ENCODE measurements at regions not wholly inside any gene's neighbourhood (a gene's known extent, or its start where the extent isn't known, plus 50 kb on each side); places are given as distances from the start of the nearest gene placed in this dataset.
"Not testable (repeated sequence)": the region's sequence is repeated elsewhere in the genome, so short reads cannot be mapped to it uniquely, and the experiment has no call there.

GRCh38 chr7:84895563-84895962, 291.3 kb downstream of the SEMA3D start:
- Histone ChIP-seq H3K27me3 (ENCODE audit: control insufficient read depth in 1 of 2, insufficient read depth in 2 of 2, low read length in 2 of 2) (no peaks in the 10 kb centered on the region), H3K36me3 (ENCODE audit: control insufficient read depth in 1 of 2, insufficient read depth in 2 of 2, low read length in 2 of 2) (no peaks in the 10 kb centered on the region), H3K27ac (ENCODE audit: low read depth, low read length) (no peak overlapping the region), H3K4me3 (ENCODE audit: low read depth in 1 of 2, low read length in 2 of 2) (no peak overlapping the region), H3K9me3 (ENCODE audit: control insufficient read depth in 1 of 2, low read length in 2 of 2) (no peaks in the 10 kb centered on the region), H3K9ac (ENCODE audit: low read depth in 1 of 2, low read length in 2 of 2) (no peak overlapping the region), H3K4me1 (ENCODE audit: control insufficient read depth in 1 of 2, insufficient read depth in 2 of 2, low read length in 2 of 2) (no peaks in the 10 kb centered on the region)

GRCh38 chr7:84883570-84883969, 303.3 kb downstream of the SEMA3D start:
- not testable (repeated sequence) for H3K27me3 ChIP-seq (ENCODE audit: control insufficient read depth in 1 of 2, insufficient read depth in 2 of 2, low read length in 2 of 2); H3K4me1 ChIP-seq (ENCODE audit: control insufficient read depth in 1 of 2, insufficient read depth in 2 of 2, low read length in 2 of 2); H3K27ac ChIP-seq (ENCODE audit: low read depth, low read length); H3K9me3 ChIP-seq (ENCODE audit: control insufficient read depth in 1 of 2, low read length in 2 of 2); H3K36me3 ChIP-seq (ENCODE audit: control insufficient read depth in 1 of 2, insufficient read depth in 2 of 2, low read length in 2 of 2); H3K4me3 ChIP-seq (ENCODE audit: low read depth in 1 of 2, low read length in 2 of 2); H3K9ac ChIP-seq (ENCODE audit: low read depth in 1 of 2, low read length in 2 of 2)

GRCh38 chr7:84880326-84880997, 306.4 kb downstream of the SEMA3D start:
- not testable (repeated sequence) for H3K27ac ChIP-seq (ENCODE audit: low read depth, low read length); H3K4me3 ChIP-seq (ENCODE audit: low read depth in 1 of 2, low read length in 2 of 2); H3K4me1 ChIP-seq (ENCODE audit: control insufficient read depth in 1 of 2, insufficient read depth in 2 of 2, low read length in 2 of 2); H3K36me3 ChIP-seq (ENCODE audit: control insufficient read depth in 1 of 2, insufficient read depth in 2 of 2, low read length in 2 of 2); H3K27me3 ChIP-seq (ENCODE audit: control insufficient read depth in 1 of 2, insufficient read depth in 2 of 2, low read length in 2 of 2); H3K9me3 ChIP-seq (ENCODE audit: control insufficient read depth in 1 of 2, low read length in 2 of 2); H3K9ac ChIP-seq (ENCODE audit: low read depth in 1 of 2, low read length in 2 of 2)

- Histone ChIP-seq H3K9ac (ENCODE audit: low read depth in 1 of 2, low read length in 2 of 2) (no peak overlapping the region), H3K36me3 (ENCODE audit: control insufficient read depth in 1 of 2, insufficient read depth in 2 of 2, low read length in 2 of 2) (no peaks in the 10 kb centered on the region)
Measured at GRCh38 chr7:84879570-84880325, 307.1 kb downstream of the SEMA3D start.

GRCh38 chr7:84877943-84878570, 308.8 kb downstream of the SEMA3D start:
- H3K9me3 ChIP-seq (ENCODE audit: control insufficient read depth in 1 of 2, low read length in 2 of 2), result no peaks in the 10 kb centered on the region
- no peaks in the 10 kb centered on the region for H3K4me1 ChIP-seq (ENCODE audit: control insufficient read depth in 1 of 2, insufficient read depth in 2 of 2, low read length in 2 of 2)
- H3K9ac ChIP-seq (ENCODE audit: low read depth in 1 of 2, low read length in 2 of 2), result no peak overlapping the region
- H3K4me3 ChIP-seq (ENCODE audit: low read depth in 1 of 2, low read length in 2 of 2), result no peak overlapping the region
- H3K27me3 ChIP-seq (ENCODE audit: control insufficient read depth in 1 of 2, insufficient read depth in 2 of 2, low read length in 2 of 2), result no peaks in the 10 kb centered on the region
- H3K36me3 ChIP-seq (ENCODE audit: control insufficient read depth in 1 of 2, insufficient read depth in 2 of 2, low read length in 2 of 2), result no peaks in the 10 kb centered on the region
- H3K27ac ChIP-seq (ENCODE audit: low read depth, low read length), result no peak overlapping the region

More at GRCh38 chr7:84879570-84880325, 307.1 kb downstream of the SEMA3D start:
- no peak overlapping the region for H3K4me3 ChIP-seq (ENCODE audit: low read depth in 1 of 2, low read length in 2 of 2)
- no peaks in the 10 kb centered on the region for H3K9me3 ChIP-seq (ENCODE audit: control insufficient read depth in 1 of 2, low read length in 2 of 2)
- H3K27me3 ChIP-seq (ENCODE audit: control insufficient read depth in 1 of 2, insufficient read depth in 2 of 2, low read length in 2 of 2), result no peaks in the 10 kb centered on the region
- no peaks in the 10 kb centered on the region for H3K4me1 ChIP-seq (ENCODE audit: control insufficient read depth in 1 of 2, insufficient read depth in 2 of 2, low read length in 2 of 2)
- no peak overlapping the region for H3K27ac ChIP-seq (ENCODE audit: low read depth, low read length)

- H3K9ac ChIP-seq (ENCODE audit: low read depth in 1 of 2, low read length in 2 of 2), result no peak overlapping the region
- no peak overlapping the region for H3K4me3 ChIP-seq (ENCODE audit: low read depth in 1 of 2, low read length in 2 of 2)
- no peaks in the 10 kb centered on the region for H3K27me3 ChIP-seq (ENCODE audit: control insufficient read depth in 1 of 2, insufficient read depth in 2 of 2, low read length in 2 of 2)
- H3K4me1 ChIP-seq (ENCODE audit: control insufficient read depth in 1 of 2, insufficient read depth in 2 of 2, low read length in 2 of 2), result no peaks in the 10 kb centered on the region
- H3K9me3 ChIP-seq (ENCODE audit: control insufficient read depth in 1 of 2, low read length in 2 of 2), result no peaks in the 10 kb centered on the region
- H3K27ac ChIP-seq (ENCODE audit: low read depth, low read length), result no peak overlapping the region
- no peaks in the 10 kb centered on the region for H3K36me3 ChIP-seq (ENCODE audit: control insufficient read depth in 1 of 2, insufficient read depth in 2 of 2, low read length in 2 of 2)
Measured at GRCh38 chr7:84876061-84876821, 310.6 kb downstream of the SEMA3D start.

- no peaks in the 10 kb centered on the region for H3K4me1 ChIP-seq (ENCODE audit: control insufficient read depth in 1 of 2, insufficient read depth in 2 of 2, low read length in 2 of 2)
- H3K27me3 ChIP-seq (ENCODE audit: control insufficient read depth in 1 of 2, insufficient read depth in 2 of 2, low read length in 2 of 2), result no peaks in the 10 kb centered on the region
- H3K9me3 ChIP-seq (ENCODE audit: control insufficient read depth in 1 of 2, low read length in 2 of 2), result no peaks in the 10 kb centered on the region
- H3K4me3 ChIP-seq (ENCODE audit: low read depth in 1 of 2, low read length in 2 of 2), result no peak overlapping the region
- H3K36me3 ChIP-seq (ENCODE audit: control insufficient read depth in 1 of 2, insufficient read depth in 2 of 2, low read length in 2 of 2), result no peaks in the 10 kb centered on the region
- no peak overlapping the region for H3K27ac ChIP-seq (ENCODE audit: low read depth, low read length)
- no peak overlapping the region for H3K9ac ChIP-seq (ENCODE audit: low read depth in 1 of 2, low read length in 2 of 2)
Measured at GRCh38 chr7:84865560-84865959, 321.3 kb downstream of the SEMA3D start.

- H3K9me3 ChIP-seq (ENCODE audit: control insufficient read depth in 1 of 2, low read length in 2 of 2), result no peaks in the 10 kb centered on the region
- H3K36me3 ChIP-seq (ENCODE audit: control insufficient read depth in 1 of 2, insufficient read depth in 2 of 2, low read length in 2 of 2), result no peaks in the 10 kb centered on the region
- H3K4me3 ChIP-seq (ENCODE audit: low read depth in 1 of 2, low read length in 2 of 2), result no peak overlapping the region
- no peak overlapping the region for H3K9ac ChIP-seq (ENCODE audit: low read depth in 1 of 2, low read length in 2 of 2)
- H3K27ac ChIP-seq (ENCODE audit: low read depth, low read length), result no peak overlapping the region
- no peaks in the 10 kb centered on the region for H3K27me3 ChIP-seq (ENCODE audit: control insufficient read depth in 1 of 2, insufficient read depth in 2 of 2, low read length in 2 of 2)
- H3K4me1 ChIP-seq (ENCODE audit: control insufficient read depth in 1 of 2, insufficient read depth in 2 of 2, low read length in 2 of 2), result no peaks in the 10 kb centered on the region
Measured at GRCh38 chr7:84857336-84857735, 329.5 kb downstream of the SEMA3D start.

GRCh38 chr7:84855758-84856157, 331.1 kb downstream of the SEMA3D start:
- Histone ChIP-seq H3K9me3 (ENCODE audit: control insufficient read depth in 1 of 2, low read length in 2 of 2) (no peaks in the 10 kb centered on the region), H3K27me3 (ENCODE audit: control insufficient read depth in 1 of 2, insufficient read depth in 2 of 2, low read length in 2 of 2) (no peaks in the 10 kb centered on the region), H3K9ac (ENCODE audit: low read depth in 1 of 2, low read length in 2 of 2) (no peak overlapping the region), H3K36me3 (ENCODE audit: control insufficient read depth in 1 of 2, insufficient read depth in 2 of 2, low read length in 2 of 2) (no peaks in the 10 kb centered on the region), H3K4me3 (ENCODE audit: low read depth in 1 of 2, low read length in 2 of 2) (no peak overlapping the region), H3K27ac (ENCODE audit: low read depth, low read length) (no peak overlapping the region), H3K4me1 (ENCODE audit: control insufficient read depth in 1 of 2, insufficient read depth in 2 of 2, low read length in 2 of 2) (no peaks in the 10 kb centered on the region)

- not testable (repeated sequence) for H3K9ac ChIP-seq (ENCODE audit: low read depth in 1 of 2, low read length in 2 of 2); H3K27me3 ChIP-seq (ENCODE audit: control insufficient read depth in 1 of 2, insufficient read depth in 2 of 2, low read length in 2 of 2); H3K4me3 ChIP-seq (ENCODE audit: low read depth in 1 of 2, low read length in 2 of 2); H3K27ac ChIP-seq (ENCODE audit: low read depth, low read length); H3K9me3 ChIP-seq (ENCODE audit: control insufficient read depth in 1 of 2, low read length in 2 of 2); H3K4me1 ChIP-seq (ENCODE audit: control insufficient read depth in 1 of 2, insufficient read depth in 2 of 2, low read length in 2 of 2); H3K36me3 ChIP-seq (ENCODE audit: control insufficient read depth in 1 of 2, insufficient read depth in 2 of 2, low read length in 2 of 2)
Measured at GRCh38 chr7:84848974-84849372, 337.9 kb downstream of the SEMA3D start.

Data from duodenal mucosa (tissue), 2 donors.